ENCODE measurements at regions not wholly inside any gene's neighbourhood (a gene's known extent, or its start where the extent isn't known, plus 50 kb on each side); places are given as distances from the start of the nearest gene placed in this dataset.

DNA sequence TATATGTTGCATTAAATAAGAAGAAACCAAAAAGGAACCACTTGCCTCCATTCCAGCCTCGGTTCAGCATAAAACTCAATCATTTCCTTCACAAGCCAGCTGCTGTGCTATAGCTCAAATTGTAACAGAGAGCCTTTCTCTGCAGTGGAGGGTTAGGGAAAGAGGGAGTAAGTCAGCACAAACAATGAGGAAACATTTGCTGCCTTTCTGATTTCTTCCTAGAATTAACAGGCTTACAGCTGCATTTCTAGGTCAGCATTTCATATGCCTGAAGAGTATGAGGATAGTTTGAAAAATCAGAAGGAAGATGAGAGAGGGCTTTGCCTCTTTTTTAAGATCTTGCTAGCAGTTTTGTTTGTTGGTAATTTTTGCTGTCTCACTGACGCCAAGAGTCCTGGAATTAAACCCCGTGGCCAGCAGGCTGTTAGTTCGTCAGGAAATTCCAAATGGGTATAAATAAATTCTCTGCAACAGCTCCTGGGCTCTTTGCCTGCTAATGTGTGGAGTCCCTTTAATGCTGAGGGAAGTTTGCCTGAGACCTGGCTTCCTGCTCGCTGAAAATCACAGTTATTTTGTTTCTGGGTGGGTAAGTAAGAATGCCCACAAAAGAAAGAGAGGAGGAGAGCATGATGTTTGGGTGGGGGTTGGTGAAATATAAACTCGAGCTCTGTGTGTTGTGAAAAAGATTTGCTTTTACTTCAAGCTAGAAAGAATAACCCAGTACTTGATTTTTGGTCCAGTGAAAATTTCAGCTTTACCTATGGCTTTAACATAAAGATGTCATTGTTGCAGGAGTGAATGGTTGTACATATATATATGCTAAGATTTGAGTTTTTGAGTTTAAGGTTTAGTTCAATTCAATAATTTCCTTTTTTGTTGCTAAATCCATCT is 148.1 kb upstream of the DMRT1 start:
- 4% methylated on average over 2 of the region's 6 CpGs for WGBS (ENCODE audit: insufficient coverage)
- peaks cover 0 to 39% (median 22%) of the 10 kb centered on the region in 4 experiments for H3K4me1 ChIP-seq (ENCODE audit: control extremely low read depth in 1 of 4, control insufficient read depth in 4 of 4, insufficient read depth in 4 of 4, low read length in 3 of 4)
- H3K4me3 ChIP-seq (ENCODE audit: control insufficient read depth in 1 of 7, extremely low read depth in 1 of 7, insufficient read depth in 4 of 7, low read depth in 2 of 7, low read length in 6 of 7): peak overlapping the region in 3 of 7 experiments; percentile 2 to 36 (median 5)
- H3K27me3 ChIP-seq (replicated peaks in 2 of 5; ENCODE audit: control insufficient read depth in 4 of 5, insufficient read depth in 5 of 5, low read length in 4 of 5): no peaks in the 10 kb centered on the region
- no peak overlapping the region for H3K27ac ChIP-seq (ENCODE audit: insufficient read depth in 1 of 2, low read depth in 1 of 2, low read length in 2 of 2, poor library complexity in 1 of 2, severe bottlenecking in 2 of 2)
- peak in 1 of 3 donors; percentile 23 for DNase-seq
- ChIA-PET POLR2A (interaction anchor here (0.8 kb wide), 1 partner anchor 26 kb away, joined by 4 read pairs; no protein-coding TSS in a partner anchor), CTCF (interaction anchor here (0.5 to 1.0 kb wide), 4 partner anchors 10 to 50 kb away, joined by 3 to 4 read pairs (median 3); no protein-coding TSS in a partner anchor)
- no peaks in the 10 kb centered on the region for H3K36me3 ChIP-seq (ENCODE audit: control insufficient read depth in 4 of 4, insufficient read depth in 4 of 4, low read length in 3 of 4)
- H3K9me3 ChIP-seq (ENCODE audit: control extremely low read depth in 1 of 5, control insufficient read depth in 4 of 5, insufficient read depth in 2 of 5, low read depth in 1 of 5, low read length in 4 of 5): no peaks in the 10 kb centered on the region

DNA sequence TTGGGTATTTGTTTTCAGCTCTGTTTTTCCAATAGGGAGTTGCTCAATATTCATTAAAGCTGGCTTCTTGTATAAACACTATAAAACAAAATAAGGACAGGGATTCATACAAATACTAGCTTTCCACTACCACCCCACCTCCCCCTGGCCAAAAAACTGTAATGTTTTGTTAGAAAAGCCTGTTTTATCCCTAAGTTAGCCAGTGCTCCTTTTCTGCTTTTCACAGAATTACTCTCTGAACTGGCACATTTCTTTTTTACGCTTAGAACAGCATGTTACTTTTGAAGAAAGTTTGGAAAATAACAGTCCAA is 147.4 kb upstream of the DMRT1 start:
- CTCF ChIA-PET: interaction anchor here (0.7 to 1.0 kb wide), 2 partner anchors 11 to 14 kb away, joined by 3 to 4 read pairs; no protein-coding TSS in a partner anchor
- POLR2A ChIA-PET: interaction anchor here (0.8 kb wide), 1 partner anchor 26 kb away, joined by 4 read pairs; no protein-coding TSS in a partner anchor
- peaks cover 0 to 39% (median 22%) of the 10 kb centered on the region in 4 experiments for H3K4me1 ChIP-seq (ENCODE audit: control extremely low read depth in 1 of 4, control insufficient read depth in 4 of 4, insufficient read depth in 4 of 4, low read length in 3 of 4)

DNA sequence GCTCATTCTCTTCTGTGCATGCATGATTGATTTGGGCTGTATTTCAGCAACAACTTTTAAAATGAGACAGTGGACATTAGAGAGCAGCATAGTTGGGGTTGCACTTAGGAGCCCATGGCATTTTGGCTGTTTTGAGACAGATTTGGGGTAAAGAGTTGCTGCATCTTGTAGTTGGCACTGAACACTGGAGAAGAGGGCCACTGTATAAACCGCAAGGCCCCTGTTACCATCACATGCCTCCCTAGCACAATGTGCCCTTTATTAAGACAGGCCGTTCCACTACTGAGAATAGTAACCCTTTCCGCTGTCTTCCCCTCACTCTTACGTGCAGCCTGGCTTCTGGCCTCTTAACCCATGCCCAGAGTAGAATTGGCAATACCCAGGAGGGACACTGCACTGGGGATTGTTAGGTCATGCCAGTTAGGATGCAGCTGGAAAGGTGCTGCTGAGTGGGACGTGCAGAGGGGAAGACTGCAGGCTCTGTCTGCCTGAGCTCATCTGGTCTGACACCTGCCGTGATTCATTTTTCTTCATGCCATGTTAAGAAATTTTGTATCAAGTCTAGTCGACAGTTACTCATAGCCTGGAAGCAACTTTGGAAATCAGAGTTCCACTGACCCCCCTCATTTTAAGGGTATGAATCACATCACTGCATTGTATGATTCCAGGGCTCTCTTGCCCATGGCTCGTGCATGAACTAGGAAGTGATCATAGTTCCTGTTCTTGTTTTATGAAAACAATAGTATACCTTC is 146.9 kb upstream of the DMRT1 start:
- Histone ChIP-seq H3K4me3 (ENCODE audit: control insufficient read depth in 1 of 7, extremely low read depth in 1 of 7, insufficient read depth in 4 of 7, low read depth in 2 of 7, low read length in 6 of 7) (no peak overlapping the region), H3K9me3 (ENCODE audit: control extremely low read depth in 1 of 5, control insufficient read depth in 4 of 5, insufficient read depth in 2 of 5, low read depth in 1 of 5, low read length in 4 of 5) (no peaks in the 10 kb centered on the region), H3K4me1 (ENCODE audit: control extremely low read depth in 1 of 4, control insufficient read depth in 4 of 4, insufficient read depth in 4 of 4, low read length in 3 of 4) (peaks cover 0 to 39% (median 22%) of the 10 kb centered on the region in 4 experiments), H3K36me3 (ENCODE audit: control insufficient read depth in 4 of 4, insufficient read depth in 4 of 4, low read length in 3 of 4) (no peaks in the 10 kb centered on the region), H3K27me3 (replicated peaks in 2 of 5; ENCODE audit: control insufficient read depth in 4 of 5, insufficient read depth in 5 of 5, low read length in 4 of 5) (no peaks in the 10 kb centered on the region), H3K27ac (ENCODE audit: insufficient read depth in 1 of 2, low read depth in 1 of 2, low read length in 2 of 2, poor library complexity in 1 of 2, severe bottlenecking in 2 of 2) (no peak overlapping the region)
- ChIA-PET CTCF (interaction anchor here (0.6 to 0.7 kb wide), 2 partner anchors 11 to 82 kb away, joined by 3 read pairs; no protein-coding TSS in a partner anchor), POLR2A (interaction anchor here (0.8 kb wide), 1 partner anchor 25 kb away, joined by 4 read pairs; no protein-coding TSS in a partner anchor)
- peak in 1 of 3 donors; percentile 33 for DNase-seq
- WGBS (ENCODE audit: insufficient coverage): 95% methylated on average over 7 of the region's 8 CpGs

More for the DNA sequence above, 147.4 kb upstream of the DMRT1 start:
- no CpG with 5 or more reads among the region's 1 CpG for WGBS (ENCODE audit: insufficient coverage)
- Histone ChIP-seq H3K36me3 (ENCODE audit: control insufficient read depth in 4 of 4, insufficient read depth in 4 of 4, low read length in 3 of 4) (no peaks in the 10 kb centered on the region), H3K27ac (ENCODE audit: insufficient read depth in 1 of 2, low read depth in 1 of 2, low read length in 2 of 2, poor library complexity in 1 of 2, severe bottlenecking in 2 of 2) (no peak overlapping the region), H3K27me3 (replicated peaks in 2 of 5; ENCODE audit: control insufficient read depth in 4 of 5, insufficient read depth in 5 of 5, low read length in 4 of 5) (no peaks in the 10 kb centered on the region), H3K4me3 (ENCODE audit: control insufficient read depth in 1 of 7, extremely low read depth in 1 of 7, insufficient read depth in 4 of 7, low read depth in 2 of 7, low read length in 6 of 7) (no peak overlapping the region), H3K9me3 (ENCODE audit: control extremely low read depth in 1 of 5, control insufficient read depth in 4 of 5, insufficient read depth in 2 of 5, low read depth in 1 of 5, low read length in 4 of 5) (no peaks in the 10 kb centered on the region)
- no peak for DNase-seq

DNA sequence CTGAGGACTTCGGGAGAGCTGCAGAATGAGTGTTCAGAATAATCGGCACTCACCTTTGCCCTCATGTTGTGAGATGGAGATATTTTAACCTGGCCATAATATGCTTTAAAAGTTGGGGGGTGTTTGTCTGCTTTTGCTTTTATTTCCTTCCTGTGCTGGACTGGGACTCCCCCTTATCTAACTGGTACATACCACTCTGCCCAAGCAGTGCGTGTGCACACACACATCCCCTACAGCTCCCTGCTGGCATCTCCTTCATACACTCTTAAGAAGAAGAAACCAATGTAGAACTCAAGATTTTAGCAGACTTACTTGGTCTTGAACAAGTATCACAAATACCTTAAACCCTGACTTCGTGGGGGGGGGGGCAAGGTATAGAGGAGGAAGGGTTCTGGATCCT is 146.2 kb upstream of the DMRT1 start:
- no peak overlapping the region for H3K27ac ChIP-seq (ENCODE audit: insufficient read depth in 1 of 2, low read depth in 1 of 2, low read length in 2 of 2, poor library complexity in 1 of 2, severe bottlenecking in 2 of 2)
- H3K4me3 ChIP-seq (ENCODE audit: control insufficient read depth in 1 of 7, extremely low read depth in 1 of 7, insufficient read depth in 4 of 7, low read depth in 2 of 7, low read length in 6 of 7): no peak overlapping the region
- CTCF ChIA-PET: interaction anchor here (0.6 kb wide), 1 partner anchor 82 kb away, joined by 3 read pairs; no protein-coding TSS in a partner anchor

DNA sequence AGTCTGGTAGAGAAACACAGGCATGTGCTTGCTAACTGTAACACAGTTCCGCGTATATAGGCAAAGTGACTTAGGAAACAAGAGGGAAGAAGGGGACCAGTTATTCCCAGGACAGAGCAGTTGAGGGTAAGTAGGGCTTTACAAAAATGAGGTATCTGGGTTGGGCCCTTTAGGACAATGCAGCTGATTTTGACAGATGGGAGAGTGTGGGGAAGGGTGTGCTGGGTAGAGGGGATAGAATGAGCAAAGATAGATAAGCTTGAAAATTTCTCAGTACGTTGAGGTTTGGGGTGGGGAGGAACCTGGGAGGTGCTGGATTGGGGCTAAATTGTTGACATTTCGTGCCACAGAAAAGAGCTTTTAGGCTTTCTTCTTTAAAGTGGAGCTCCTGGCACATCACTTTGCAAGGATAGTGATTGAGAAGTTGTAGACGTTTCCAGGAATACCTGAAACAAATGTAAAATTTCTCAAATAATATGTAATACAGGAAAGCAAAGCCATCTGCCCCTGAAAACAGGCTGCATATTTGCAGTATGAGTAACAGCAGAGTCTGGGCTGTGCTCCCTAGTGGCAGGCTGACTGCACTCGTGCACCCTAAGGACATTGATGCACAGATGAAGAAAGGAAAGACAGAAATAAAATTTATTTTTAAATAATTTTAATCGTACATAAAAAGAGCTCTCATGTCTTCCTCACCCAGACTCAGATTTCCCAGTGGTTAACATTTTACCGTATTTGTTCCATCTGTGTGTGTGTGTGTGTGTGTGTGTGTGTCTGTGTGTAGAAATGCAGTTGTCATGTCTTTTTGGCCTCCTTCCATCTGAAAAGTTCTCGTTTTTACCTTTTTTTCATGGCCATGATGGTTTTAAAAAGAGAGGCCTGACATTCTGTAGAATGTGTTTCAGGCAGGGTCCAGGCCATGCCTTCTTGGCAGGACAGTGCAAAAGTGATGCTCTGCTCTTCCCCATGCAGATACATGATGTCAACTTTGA is 144.9 kb upstream of the DMRT1 start:
- Histone ChIP-seq H3K4me3 (ENCODE audit: control insufficient read depth in 1 of 7, extremely low read depth in 1 of 7, insufficient read depth in 4 of 7, low read depth in 2 of 7, low read length in 6 of 7) (no peak overlapping the region), H3K27me3 (replicated peaks in 2 of 5; ENCODE audit: control insufficient read depth in 4 of 5, insufficient read depth in 5 of 5, low read length in 4 of 5) (no peaks in the 10 kb centered on the region), H3K36me3 (ENCODE audit: control insufficient read depth in 4 of 4, insufficient read depth in 4 of 4, low read length in 3 of 4) (no peaks in the 10 kb centered on the region), H3K9me3 (ENCODE audit: control extremely low read depth in 1 of 5, control insufficient read depth in 4 of 5, insufficient read depth in 2 of 5, low read depth in 1 of 5, low read length in 4 of 5) (no peaks in the 10 kb centered on the region), H3K27ac (ENCODE audit: insufficient read depth in 1 of 2, low read depth in 1 of 2, low read length in 2 of 2, poor library complexity in 1 of 2, severe bottlenecking in 2 of 2) (no peak overlapping the region), H3K4me1 (ENCODE audit: control extremely low read depth in 1 of 4, control insufficient read depth in 4 of 4, insufficient read depth in 4 of 4, low read length in 3 of 4) (peaks cover 0 to 42% (median 26%) of the 10 kb centered on the region in 4 experiments)
- ChIA-PET POLR2A (interaction anchor here (0.6 kb wide), 1 partner anchor 153 kb away, joined by 3 read pairs; no protein-coding TSS in a partner anchor), CTCF (interaction anchor here (1.2 to 1.5 kb wide), 3 partner anchors 11 to 65 kb away, joined by 4 to 5 read pairs (median 4); no protein-coding TSS in a partner anchor)
- WGBS (ENCODE audit: insufficient coverage): 50% methylated on average over 4 of the region's 9 CpGs
- peak in 2 of 3 donors; percentile 68 to 77 for DNase-seq

More for the DNA sequence above, 146.2 kb upstream of the DMRT1 start:
- peak in 2 of 3 donors; percentile 12 to 64 for DNase-seq
- Histone ChIP-seq H3K36me3 (ENCODE audit: control insufficient read depth in 4 of 4, insufficient read depth in 4 of 4, low read length in 3 of 4) (no peaks in the 10 kb centered on the region), H3K9me3 (ENCODE audit: control extremely low read depth in 1 of 5, control insufficient read depth in 4 of 5, insufficient read depth in 2 of 5, low read depth in 1 of 5, low read length in 4 of 5) (no peaks in the 10 kb centered on the region), H3K27me3 (replicated peaks in 2 of 5; ENCODE audit: control insufficient read depth in 4 of 5, insufficient read depth in 5 of 5, low read length in 4 of 5) (no peaks in the 10 kb centered on the region), H3K4me1 (ENCODE audit: control extremely low read depth in 1 of 4, control insufficient read depth in 4 of 4, insufficient read depth in 4 of 4, low read length in 3 of 4) (peaks cover 0 to 41% (median 22%) of the 10 kb centered on the region in 4 experiments)
- POLR2A ChIA-PET: no interaction called here
- WGBS (ENCODE audit: insufficient coverage): 82% methylated on average over 3 of the region's 4 CpGs

DNA sequence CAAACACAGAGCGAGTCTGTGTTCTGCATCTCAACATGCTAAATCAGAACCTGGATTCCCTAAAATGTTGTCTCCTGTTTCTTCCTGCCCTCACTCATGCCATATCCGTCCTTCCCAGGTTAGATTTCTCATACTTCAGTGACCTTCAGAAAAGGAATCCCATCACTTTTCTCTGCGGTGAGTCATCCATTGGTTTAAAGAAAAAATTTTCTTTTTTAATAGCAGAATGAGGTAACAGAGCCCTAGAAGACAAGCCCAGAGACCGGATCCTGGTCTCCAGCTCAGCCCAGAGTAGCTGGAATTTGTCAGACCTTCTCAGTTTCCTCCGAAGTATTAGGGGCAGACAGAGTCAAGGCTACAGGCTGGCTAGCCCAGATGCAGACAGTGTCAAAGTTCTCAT is 143.2 kb upstream of the DMRT1 start:
- peaks cover 0 to 35% (median 18%) of the 10 kb centered on the region in 4 experiments for H3K4me1 ChIP-seq (ENCODE audit: control extremely low read depth in 1 of 4, control insufficient read depth in 4 of 4, insufficient read depth in 4 of 4, low read length in 3 of 4)
- no peak overlapping the region for H3K4me3 ChIP-seq (ENCODE audit: control insufficient read depth in 1 of 7, extremely low read depth in 1 of 7, insufficient read depth in 4 of 7, low read depth in 2 of 7, low read length in 6 of 7)
- CTCF ChIA-PET: interaction anchor here (1.3 to 1.7 kb wide), 3 partner anchors 13 to 48 kb away, joined by 3 to 5 read pairs (median 4); no protein-coding TSS in a partner anchor
- no peaks in the 10 kb centered on the region for H3K27me3 ChIP-seq (replicated peaks in 2 of 5; ENCODE audit: control insufficient read depth in 4 of 5, insufficient read depth in 5 of 5, low read length in 4 of 5)
- no peak overlapping the region for H3K27ac ChIP-seq (ENCODE audit: insufficient read depth in 1 of 2, low read depth in 1 of 2, low read length in 2 of 2, poor library complexity in 1 of 2, severe bottlenecking in 2 of 2)
- 93% methylated on average over 4 of the region's 5 CpGs for WGBS (ENCODE audit: insufficient coverage)
- POLR2A ChIA-PET: no interaction called here
- no peaks in the 10 kb centered on the region for H3K36me3 ChIP-seq (ENCODE audit: control insufficient read depth in 4 of 4, insufficient read depth in 4 of 4, low read length in 3 of 4)
- no peaks in the 10 kb centered on the region for H3K9me3 ChIP-seq (ENCODE audit: control extremely low read depth in 1 of 5, control insufficient read depth in 4 of 5, insufficient read depth in 2 of 5, low read depth in 1 of 5, low read length in 4 of 5)
- no peak for DNase-seq

All from common myeloid progenitor, CD34-positive (primary cell).